A172 (cell line): ENCODE measurements at regions not wholly inside any gene's neighbourhood (a gene's known extent, or its start where the extent isn't known, plus 50 kb on each side); places are given as distances from the start of the nearest gene placed in this dataset.
"Not testable (repeated sequence)": the region's sequence is repeated elsewhere in the genome, so short reads cannot be mapped to it uniquely, and the experiment has no call there.

Source experiments
- DNase-seq: peaks from one replicate; pipeline ENCODE4 v3.0.0-alpha.2; 2015; ENCODE audit warnings: low spot score

- DNase-seq = no peak
These were observed 402.5 kb upstream of the TPM1 start for GRCh38 chr15:62639906-62640605.

- no peak for DNase-seq
These were observed 400.7 kb upstream of the TPM1 start for GRCh38 chr15:62641825-62642224.

- no peak for DNase-seq
These were observed 399.0 kb upstream of the TPM1 start for GRCh38 chr15:62643572-62643971.

- DNase-seq = no peak
These were observed 398.2 kb upstream of the TPM1 start for GRCh38 chr15:62644216-62644888.

DNA sequence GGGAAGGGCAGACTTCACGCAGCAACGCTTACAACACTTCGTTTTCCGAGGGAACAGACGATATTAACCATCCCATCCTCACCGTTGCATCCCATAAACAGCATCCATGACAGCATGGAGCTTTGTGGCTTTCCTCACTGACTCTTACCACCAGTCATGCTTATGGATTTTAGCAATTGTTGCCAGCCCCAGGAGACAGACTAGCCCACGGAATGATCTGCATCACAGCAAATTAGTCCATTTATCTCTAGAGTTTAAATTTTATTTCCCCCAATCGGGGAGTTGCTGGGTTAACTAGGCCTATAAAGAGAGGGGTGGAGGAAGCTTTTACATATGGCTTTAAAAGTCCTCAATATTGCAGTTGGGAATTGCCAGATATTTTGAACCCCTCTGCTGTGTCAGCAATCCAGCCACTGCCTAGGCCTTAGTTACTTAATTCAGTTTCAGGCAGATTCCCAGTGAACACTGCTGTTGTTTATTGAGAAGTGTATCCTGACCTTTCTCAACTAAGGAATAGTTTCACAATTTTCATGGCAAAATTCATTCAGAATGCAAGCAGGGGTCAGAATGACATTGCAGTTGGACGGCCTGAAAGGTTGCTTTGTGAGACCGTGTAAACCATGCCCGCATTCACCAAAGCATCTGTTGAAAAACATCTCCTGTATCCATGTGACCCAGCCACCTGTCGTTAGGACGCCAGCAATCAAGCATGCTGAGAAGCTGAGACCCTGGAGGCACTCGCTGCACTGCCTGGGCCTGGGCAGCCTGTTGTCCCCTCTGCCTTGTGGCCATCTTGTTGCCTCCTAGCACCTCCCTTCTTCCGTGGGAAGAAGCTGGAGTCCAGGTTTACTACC, 397.4 kb upstream of the TPM1 start:
- DNase-seq = no peak

GRCh38 chr15:62647202-62647842, 395.2 kb upstream of the TPM1 start:
- peak; percentile 96 for DNase-seq

DNA sequence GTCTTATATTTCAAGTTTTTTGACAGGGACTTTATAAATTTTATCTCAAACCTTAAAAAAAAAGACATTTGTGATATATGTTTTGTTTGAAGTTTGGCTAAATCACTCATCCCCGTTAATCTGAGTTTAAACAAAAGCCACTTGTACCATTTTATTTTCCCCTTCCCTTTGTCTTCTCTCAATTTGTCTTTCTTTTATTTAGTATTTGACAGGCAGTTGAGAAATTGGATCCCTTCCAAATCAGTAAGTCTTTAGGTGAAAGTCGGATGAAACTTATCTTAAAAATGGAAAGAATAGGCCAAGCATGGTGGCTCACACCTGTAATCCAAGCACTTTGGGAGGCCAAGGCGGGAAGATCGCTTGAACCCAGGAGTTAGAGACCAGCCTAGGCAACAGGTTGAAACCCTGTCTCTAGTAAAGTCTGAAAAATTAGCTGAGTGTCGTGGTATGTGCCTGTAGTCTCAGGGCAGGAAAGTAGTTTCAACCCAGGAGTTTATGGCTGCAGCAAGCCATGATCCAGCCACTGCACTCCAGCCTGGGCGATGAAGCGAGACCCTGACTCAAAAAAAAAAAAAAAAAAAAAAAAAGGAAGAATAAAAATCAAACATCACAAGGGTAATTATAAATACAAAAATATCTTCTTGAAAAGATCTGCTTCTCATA, 394.6 kb upstream of the TPM1 start:
- no peak for DNase-seq

GRCh38 chr15:62648954-62649353, 393.6 kb upstream of the TPM1 start:
- peak; percentile 19 for DNase-seq

DNA sequence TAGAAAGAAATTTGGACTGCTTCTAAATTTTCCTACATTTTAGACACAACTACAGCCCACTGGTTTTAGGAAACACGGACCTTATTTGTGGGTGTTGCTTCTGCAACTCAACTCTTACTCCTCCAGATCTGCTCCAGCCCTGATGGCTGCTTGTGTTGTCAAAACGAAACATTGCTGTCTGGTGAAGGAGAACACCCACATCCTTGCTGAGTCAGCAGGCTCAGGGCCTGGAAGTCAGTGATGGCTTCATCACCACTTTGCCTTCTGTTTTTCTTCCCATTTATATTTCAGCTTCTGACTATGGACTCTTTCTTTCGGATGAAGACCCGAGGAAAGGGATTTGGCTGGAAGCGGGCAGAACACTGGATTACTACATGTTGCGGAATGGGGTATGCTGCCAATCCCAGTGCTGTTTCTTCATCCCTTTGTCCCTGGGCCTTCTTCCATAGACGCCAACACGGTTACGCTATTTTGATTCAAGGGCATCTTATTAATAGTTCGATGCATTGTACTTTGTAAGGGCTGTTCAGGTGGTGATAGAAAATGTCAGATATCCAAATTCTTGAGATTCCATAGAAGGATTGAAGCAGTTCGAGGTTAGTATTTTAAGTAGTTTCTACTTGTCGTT, 392.6 kb upstream of the TPM1 start:
- peak; percentile 11 for DNase-seq

DNA sequence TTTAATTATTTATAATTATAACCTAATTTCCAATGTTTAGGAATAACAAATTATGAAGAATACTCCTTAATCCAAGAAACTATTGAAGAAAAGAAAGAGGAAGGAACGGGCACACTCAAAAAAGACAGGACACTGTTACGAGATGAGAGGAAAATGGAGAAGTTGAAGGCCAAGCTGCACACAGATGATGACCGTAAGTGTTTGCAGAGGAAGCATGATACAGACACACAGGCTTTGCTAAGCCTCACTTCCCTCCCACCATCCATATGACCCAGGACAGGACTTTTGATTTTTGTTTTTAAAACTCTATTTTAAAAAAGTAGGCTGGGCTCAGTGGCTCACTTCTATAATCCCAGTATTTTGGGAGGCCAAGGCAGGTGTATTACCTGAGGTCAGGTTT, 389.4 kb upstream of the TPM1 start:
- no peak for DNase-seq

DNA sequence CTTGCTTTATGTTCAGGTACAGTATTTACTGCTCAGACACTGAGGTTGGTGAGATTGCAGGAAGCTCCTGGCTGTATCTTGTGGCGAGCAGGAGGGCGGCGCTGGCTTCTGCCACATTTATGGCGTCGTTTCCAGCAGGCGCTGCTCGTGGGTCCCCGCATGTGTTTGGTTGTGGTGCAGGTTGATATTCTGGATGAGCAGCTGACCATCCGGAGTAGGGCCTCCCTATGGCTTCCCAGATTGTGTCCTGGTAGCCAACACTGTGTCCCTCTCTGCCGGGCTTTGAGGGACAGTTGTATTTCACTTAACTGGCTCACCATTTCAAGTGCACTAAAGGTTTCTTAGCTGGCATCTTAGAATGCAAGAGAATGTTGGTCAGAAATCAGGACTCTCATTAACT, 386.5 kb upstream of the TPM1 start:
- no peak for DNase-seq

DNA sequence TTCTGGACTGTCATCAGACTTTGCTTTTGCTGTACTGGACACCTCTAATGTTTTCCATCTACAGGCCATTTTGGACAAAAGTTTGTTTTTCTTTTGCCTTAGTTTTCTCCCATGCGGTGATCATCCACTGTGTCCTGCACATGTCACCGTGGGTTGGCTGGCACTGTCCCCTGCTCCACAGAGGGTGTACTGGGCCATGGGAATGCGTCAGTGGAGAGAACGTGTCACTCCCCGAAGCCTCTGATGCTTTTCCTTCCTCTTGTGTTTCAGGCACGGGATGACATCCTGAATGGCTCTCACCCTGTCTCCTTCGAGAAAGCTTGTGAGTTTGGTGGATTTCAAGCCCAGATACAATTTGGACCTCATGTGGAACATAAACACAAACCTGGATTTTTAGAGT, 385.0 kb upstream of the TPM1 start:
- not testable (repeated sequence) for DNase-seq

DNA sequence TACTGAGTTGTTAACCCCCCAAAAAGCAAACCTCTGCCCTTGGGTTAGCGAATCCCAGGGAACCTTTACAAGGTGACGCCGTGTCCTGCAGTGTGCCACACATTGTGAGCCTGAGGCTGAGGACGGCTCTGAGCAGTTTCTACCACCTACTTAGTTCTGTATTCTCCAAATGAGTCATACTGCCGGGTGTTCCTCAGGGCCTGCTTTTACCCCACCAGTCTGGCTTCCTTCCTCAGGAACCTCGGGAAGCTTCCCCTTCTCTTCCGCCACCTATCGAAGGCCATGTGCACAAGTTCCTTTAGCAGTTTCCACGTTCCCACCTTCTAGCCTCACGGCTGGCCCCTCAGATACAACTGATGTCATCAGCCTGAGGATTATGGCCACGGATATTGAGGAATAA, 384.0 kb upstream of the TPM1 start:
- peak; percentile 14 for DNase-seq

DNA sequence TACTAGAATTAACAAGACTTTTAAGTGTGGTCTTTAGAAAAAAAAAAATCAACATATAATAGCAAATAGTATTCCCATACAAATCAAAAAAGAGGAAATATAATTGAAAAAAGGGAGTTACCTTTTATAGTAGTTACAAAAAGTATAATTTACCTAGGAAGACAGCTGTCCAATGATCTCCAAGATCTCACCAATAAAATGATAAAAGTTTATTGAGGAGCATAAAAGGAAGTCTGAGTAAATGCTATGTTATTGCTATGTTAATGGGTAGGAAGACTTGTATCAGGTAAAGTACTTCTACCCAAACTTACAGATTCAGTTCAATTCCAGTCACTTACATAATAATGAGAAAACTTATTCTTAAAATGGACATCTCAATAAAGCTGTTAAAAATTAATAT, 379.0 kb upstream of the TPM1 start:
- DNase-seq = no peak

DNA sequence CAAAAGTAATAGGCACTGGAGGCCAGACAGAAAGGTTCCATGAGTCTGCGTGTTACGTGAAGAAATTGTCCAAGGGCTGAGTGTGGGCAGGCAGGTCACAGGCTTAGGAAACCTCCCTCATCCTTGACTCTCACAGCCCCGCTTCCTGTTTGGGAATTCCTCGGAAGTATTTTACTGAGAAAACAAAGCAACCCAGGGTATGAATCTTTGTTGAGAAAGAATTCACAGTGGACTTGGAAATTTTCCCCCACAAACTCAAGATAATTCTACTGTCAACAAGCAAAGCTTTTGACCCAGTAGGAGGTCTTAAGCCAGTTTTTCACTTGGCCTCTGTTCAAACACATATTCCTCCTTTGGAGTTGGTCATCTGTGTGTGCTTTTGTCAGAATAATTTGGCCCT, 377.1 kb upstream of the TPM1 start:
- no peak for DNase-seq

- no peak for DNase-seq
These were observed 376.5 kb upstream of the TPM1 start for GRCh38 chr15:62666046-62666445.

GRCh38 chr15:62672268-62672667, 370.3 kb upstream of the TPM1 start:
- DNase-seq = no peak

DNA sequence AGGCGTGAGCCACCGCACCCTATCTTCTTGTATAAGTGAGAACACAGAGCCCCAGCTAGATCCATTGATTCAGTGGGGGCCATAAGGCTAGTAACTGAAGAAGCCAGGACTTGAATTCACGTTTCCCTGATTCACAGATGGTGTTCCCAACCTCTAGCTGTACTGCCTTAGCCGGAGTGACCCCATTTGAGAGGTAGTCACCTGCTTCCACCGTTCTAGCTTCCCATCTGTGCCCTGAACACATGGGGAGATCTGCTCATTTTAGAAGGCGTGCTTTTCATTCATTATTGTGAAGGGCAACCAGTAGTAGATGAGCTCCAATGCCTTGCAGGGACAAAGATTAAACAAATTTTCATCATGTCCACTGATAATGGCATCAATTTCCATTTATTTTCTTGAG, 365.7 kb upstream of the TPM1 start:
- DNase-seq = no peak

DNA sequence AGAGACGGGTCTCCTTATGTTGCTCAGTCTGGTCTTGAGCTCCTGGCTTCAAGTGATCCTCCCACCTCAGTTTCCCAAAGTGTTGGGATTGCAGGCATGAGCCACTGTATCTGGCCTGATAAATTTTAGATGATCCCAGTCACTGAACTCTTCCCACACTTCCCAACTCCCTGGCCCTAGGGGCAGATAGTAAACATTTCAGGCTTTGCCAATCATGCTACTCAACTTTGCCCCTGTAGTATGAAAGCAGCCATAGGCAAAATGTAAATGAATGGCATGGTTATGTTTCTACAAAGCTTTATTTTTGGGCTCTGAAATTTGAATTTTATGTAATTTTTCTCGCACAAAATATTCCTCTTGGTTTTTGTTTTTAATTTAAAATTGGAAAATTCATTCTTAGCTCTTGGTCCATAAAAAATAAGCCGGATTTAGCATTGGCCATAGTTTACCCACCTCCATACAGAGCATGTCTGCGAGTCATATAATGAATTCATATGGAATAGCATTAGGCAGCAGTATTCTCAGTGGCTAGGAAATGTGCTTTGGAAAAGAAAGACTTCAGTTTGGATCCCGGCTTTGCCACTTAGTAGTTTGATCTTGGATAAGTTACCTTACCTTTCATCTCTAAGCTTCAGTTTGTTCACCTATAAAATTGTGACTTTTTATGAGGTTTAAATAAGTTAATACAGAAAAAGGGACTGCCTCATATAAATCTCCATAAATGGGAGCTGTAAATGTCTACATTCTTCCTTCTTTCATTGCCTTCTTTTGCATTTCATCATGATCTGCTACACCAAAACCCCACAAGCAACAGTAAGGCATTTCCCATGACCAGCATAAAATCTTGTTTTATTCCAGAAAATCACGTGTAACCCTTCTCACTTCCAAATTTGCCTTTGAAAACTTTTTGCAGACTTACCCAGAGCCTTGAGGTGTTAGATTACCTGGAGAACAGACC, 360.3 kb upstream of the TPM1 start:
- no peak for DNase-seq

DNA sequence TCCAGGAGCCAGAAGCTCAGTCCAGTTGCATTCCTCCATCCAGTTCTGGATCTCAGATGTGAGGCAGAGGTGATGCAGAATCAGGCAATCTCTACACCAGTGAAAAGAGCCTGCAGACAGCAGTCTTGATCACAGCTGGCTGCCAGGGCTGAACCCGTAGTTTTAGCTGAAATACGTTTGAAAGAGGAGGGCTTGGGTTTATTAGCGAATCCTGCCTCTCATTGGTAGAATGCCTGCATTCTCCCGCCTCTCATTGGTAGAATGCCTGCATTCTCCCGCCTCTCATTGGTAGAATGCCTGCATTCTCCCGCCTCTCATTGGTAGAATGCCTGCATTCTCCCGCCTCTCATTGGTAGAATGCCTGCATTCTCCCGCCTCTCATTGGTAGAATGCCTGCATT, 359.4 kb upstream of the TPM1 start:
- DNase-seq = not testable (repeated sequence)
